ENCODE measurements at regions not wholly inside any gene's neighbourhood (a gene's known extent, or its start where the extent isn't known, plus 50 kb on each side); places are given as distances from the start of the nearest gene placed in this dataset.

DNA sequence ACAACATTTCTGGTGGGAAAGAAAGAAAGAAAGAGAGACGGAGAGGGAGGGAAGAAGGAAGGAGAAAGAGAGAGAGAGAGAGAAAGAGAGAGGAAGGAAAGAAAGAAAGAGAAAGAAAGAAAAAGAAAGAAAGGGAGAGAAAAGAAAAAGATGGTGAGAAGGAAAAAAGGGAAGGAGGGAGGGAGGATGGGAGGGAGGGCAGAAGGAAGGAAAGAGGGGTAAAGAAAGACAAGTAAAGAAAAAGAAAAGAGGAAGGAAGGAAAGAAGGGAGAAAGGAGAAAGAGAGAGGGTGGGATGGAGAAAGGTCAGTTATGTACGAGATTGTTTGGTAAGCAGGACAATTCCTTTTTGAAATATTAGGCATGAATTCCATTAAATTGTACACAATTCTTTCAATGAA lies 145.3 kb downstream of the SPRY2 start:
- Histone ChIP-seq H3K18ac (ENCODE audit: insufficient read length, low read depth, low read length) (no peak overlapping the region), H2BK12ac (ENCODE audit: insufficient read length, low read depth, low read length) (no peak overlapping the region), H3K56ac (ENCODE audit: insufficient read length, low read depth, low read length) (no peak overlapping the region), H3T11ph (ENCODE audit: low read length) (no peak overlapping the region), H3K9ac (ENCODE audit: extremely low read depth, insufficient read length, low read length) (no peak overlapping the region), H3K4me1 (ENCODE audit: insufficient read depth, low read length) (no peaks in the 10 kb centered on the region), H2BK20ac (ENCODE audit: low read depth, low read length, poor library complexity, severe bottlenecking) (no peak overlapping the region), H4K5ac (ENCODE audit: insufficient read length, low read depth, low read length) (no peak overlapping the region), H3K79me1 (ENCODE audit: insufficient read depth, low read depth, low read length, poor library complexity, severe bottlenecking) (no peaks in the 10 kb centered on the region), H2BK120ac (ENCODE audit: low read depth, low read length, poor library complexity, severe bottlenecking) (no peak overlapping the region), H2AFZ (ENCODE audit: low read length) (no peak overlapping the region), H3K27me3 (ENCODE audit: insufficient read depth, low read length) (no peaks in the 10 kb centered on the region), H4K20me1 (ENCODE audit: control insufficient read depth, insufficient read depth, insufficient read length) (no peaks in the 10 kb centered on the region), H4K8ac (replicated peaks; ENCODE audit: insufficient read length, low read depth, low read length) (no peak overlapping the region), H3K79me2 (ENCODE audit: insufficient read depth, low read length) (no peaks in the 10 kb centered on the region), H2BK15ac (ENCODE audit: low read depth, low read length) (no peak overlapping the region), H3K14ac (ENCODE audit: insufficient read depth, low read length) (no peak overlapping the region), H4K91ac (ENCODE audit: insufficient read length, low read depth, low read length) (no peak overlapping the region), H3K9me3 (ENCODE audit: control insufficient read depth, low read depth, low read length) (no peaks in the 10 kb centered on the region), H2BK5ac (ENCODE audit: insufficient read length, low read length) (no peak overlapping the region), H3K23me2 (ENCODE audit: insufficient read length, low read depth, low read length, poor library complexity, severe bottlenecking) (no peaks in the 10 kb centered on the region), H3K4me2 (ENCODE audit: insufficient read depth, insufficient read length, low read length) (no peak overlapping the region), H3K27ac (ENCODE audit: insufficient read length, low read depth, low read length) (no peak overlapping the region), H3K4ac (ENCODE audit: low read depth, low read length) (no peak overlapping the region), H3K23ac (ENCODE audit: insufficient read length, low read depth, low read length) (no peak overlapping the region), H2AK5ac (ENCODE audit: insufficient read length, low read length) (no peak overlapping the region)
- no peak for DNase-seq
- no peaks in the 10 kb centered on the region for H3K36me3 Mint-ChIP-seq (ENCODE audit: insufficient read depth in 1 of 3, low read depth in 3 of 3)
- TF ChIP-seq, protein P1, sequence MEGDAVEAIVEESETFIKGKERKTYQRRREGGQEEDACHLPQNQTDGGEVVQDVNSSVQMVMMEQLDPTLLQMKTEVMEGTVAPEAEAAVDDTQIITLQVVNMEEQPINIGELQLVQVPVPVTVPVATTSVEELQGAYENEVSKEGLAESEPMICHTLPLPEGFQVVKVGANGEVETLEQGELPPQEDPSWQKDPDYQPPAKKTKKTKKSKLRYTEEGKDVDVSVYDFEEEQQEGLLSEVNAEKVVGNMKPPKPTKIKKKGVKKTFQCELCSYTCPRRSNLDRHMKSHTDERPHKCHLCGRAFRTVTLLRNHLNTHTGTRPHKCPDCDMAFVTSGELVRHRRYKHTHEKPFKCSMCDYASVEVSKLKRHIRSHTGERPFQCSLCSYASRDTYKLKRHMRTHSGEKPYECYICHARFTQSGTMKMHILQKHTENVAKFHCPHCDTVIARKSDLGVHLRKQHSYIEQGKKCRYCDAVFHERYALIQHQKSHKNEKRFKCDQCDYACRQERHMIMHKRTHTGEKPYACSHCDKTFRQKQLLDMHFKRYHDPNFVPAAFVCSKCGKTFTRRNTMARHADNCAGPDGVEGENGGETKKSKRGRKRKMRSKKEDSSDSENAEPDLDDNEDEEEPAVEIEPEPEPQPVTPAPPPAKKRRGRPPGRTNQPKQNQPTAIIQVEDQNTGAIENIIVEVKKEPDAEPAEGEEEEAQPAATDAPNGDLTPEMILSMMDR (conservative IDR thresholded peaks at IDR 0.05): no peak
- no peaks in the 10 kb centered on the region; a peak in 2 of 5 replicates for H3K9me3 Mint-ChIP-seq
- no peak overlapping the region for H3K4me3 Mint-ChIP-seq
- peaks cover 9 to 21% of the 10 kb centered on the region in 2 experiments for H3K4me1 Mint-ChIP-seq
- no peaks in the 10 kb centered on the region for H3K27me3 Mint-ChIP-seq (ENCODE audit: low read depth)
- H3K27ac Mint-ChIP-seq: no peak overlapping the region
- WGBS (ENCODE audit: extremely low coverage, insufficient read length, low lambda C conversion rate): 100% methylated on average over 1 of the region's 2 CpGs
